T-helper 22 cell (primary cell): ENCODE measurements at regions not wholly inside any gene's neighbourhood (a gene's known extent, or its start where the extent isn't known, plus 50 kb on each side); places are given as distances from the start of the nearest gene placed in this dataset.
"Not testable (repeated sequence)": the region's sequence is repeated elsewhere in the genome, so short reads cannot be mapped to it uniquely, and the experiment has no call there.

ENCODE experiments used
- DNase-seq: peaks from one replicate; pipeline ENCODE4 v3.0.0-alpha.2; 2020; ENCODE audit warnings: low read depth

- peak; percentile 48 for DNase-seq
Observed at GRCh38 chr6:28838634-28839442, 84.9 kb downstream of the TRIM27 start.

- DNase-seq: no peak
Observed at GRCh38 chr6:28839443-28840120, 84.2 kb downstream of the TRIM27 start.

GRCh38 chr6:28841290-28841689 lies 82.5 kb downstream of the TRIM27 start:
- DNase-seq: no peak

- DNase-seq: not testable (repeated sequence)
Observed at GRCh38 chr6:28848756-28849155, 75.0 kb downstream of the TRIM27 start.
